ENCODE measurements at regions not wholly inside any gene's neighbourhood (a gene's known extent, or its start where the extent isn't known, plus 50 kb on each side); places are given as distances from the start of the nearest gene placed in this dataset.

DNA sequence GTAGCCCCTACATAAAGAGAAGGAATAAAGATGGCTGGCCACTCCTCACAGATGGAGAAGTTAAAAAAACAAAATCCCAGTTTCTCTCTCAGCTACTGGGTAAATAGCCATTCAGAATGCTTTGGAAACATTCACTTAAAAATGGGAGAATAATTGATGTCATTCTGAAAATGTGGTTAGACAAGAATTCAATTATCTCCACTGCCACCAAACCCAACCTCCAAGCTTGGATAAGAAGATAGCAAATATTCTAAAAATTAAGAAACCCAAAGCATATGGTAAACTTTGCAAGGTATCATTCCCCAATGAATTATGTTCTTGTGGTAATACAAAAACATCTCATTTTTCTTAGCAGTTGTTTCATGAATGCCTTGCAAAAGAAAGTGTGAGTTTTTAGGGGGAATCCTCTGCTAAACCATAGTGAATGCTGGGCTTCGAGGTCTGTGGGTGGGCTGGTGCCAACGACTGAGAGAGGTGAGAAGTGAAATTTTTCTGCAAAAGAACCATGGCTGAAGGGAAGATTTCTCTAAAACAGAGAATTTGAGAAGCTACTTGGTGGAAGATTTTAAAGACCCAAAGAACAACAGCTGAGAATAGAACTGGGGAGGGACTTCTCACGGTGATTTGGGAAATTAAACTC, 497.9 kb upstream of the JARID2 start:
- DNase-seq, result no peak

DNA sequence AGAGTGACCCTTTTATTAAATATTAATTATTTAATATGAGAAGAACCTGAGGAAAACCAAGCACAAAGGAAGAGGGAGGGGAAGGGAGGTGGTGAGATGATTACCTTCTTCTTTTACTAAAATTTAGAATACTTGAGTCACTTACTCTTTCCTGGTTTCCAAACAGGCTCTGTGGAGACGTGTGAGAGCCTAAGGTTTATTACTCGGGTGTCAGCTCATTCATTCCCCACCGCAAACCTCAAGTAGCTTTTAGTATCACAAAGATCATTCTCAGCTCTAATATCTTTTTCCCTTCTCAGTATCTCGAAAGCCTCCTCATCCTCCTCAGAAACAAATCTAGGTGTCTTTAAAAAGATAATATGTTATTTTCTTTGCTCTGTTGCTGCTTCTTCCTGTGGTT, 497.2 kb upstream of the JARID2 start:
- DNase-seq, result no peak

- no peak for DNase-seq
Observed at GRCh38 chr6:14750059-14750661, 495.7 kb upstream of the JARID2 start.

DNA sequence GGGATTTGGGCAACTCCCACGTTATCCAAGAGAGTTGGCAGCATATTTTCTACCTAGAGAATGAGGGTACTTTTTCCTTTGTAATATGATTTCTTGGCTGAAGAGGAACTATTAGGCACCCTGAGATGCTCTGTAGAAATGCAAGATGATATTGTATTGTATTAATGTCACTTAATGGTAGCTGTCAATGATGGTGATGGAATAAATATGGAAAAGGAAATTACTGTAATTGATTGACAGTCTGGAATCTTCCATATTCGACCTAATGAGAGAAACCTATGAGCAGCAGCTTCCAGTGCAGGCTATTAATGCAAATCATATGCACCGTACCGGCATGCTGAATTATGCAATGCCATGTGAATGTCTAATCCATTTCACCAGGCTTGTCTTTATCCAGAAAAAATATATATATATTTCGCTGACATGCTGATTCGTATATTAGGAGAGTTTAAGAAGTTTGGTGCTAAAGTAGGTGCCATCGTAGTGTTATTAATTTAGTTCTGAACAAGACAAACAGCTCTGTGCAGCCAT, 494.2 kb upstream of the JARID2 start:
- DNase-seq, result no peak

DNA sequence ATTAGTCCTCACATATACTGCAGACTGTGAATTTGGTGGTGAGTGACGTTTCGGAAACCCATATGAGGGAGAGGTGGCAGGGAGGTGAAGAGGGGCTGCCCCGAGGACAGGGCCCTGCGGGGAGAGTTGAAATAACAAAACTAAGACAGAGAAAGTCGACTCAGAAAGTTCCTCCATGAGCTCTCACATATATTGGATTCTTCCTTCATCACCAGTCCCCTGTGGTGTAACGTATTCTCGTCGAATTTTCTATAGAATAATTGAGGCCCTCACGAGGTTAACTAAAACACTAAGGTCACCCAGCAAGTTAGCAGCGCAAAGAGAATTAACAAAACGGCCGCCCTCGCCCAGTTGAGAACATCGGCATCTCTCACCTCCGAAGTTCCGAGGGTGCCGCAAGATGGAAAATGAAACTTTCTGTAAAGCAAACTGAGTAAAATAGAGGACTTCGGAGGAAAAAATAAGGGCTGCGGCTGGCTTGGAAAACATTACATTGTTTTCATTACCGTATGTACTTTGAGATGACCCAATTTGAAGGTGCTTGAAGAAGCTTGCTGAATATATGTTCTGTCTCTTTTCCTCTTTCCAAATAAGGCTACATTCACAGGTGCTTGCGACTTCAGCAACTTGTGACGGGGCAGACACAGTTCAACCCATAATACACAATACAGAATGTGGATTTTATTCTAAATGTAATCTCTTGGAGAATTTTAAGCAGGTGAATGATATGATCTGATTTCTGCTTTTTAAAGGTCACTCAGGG, 490.9 kb upstream of the JARID2 start:
- DNase-seq, result no peak

DNA sequence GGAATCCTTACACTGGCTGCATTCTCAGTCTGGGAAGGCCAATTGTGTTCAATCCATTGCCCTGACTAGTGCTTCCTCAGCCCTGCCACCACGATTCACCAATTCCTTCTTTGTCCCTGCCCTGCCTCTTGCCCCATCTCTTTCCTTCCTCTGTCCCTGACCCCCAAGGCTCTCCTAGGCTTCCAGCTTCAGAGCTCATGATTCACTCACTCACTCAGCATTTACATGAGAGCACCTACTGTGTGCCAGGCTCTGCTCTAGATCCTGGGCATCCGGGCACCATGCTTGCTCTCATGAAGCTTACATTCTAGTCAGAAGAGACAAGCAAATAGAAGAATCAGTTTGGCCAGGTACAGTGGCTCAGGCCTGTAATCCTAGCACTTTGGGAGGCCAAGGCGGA, 489.5 kb upstream of the JARID2 start:
- no peak for DNase-seq

- DNase-seq, result no peak
Observed at GRCh38 chr6:14757014-14757413, 488.9 kb upstream of the JARID2 start.

DNA sequence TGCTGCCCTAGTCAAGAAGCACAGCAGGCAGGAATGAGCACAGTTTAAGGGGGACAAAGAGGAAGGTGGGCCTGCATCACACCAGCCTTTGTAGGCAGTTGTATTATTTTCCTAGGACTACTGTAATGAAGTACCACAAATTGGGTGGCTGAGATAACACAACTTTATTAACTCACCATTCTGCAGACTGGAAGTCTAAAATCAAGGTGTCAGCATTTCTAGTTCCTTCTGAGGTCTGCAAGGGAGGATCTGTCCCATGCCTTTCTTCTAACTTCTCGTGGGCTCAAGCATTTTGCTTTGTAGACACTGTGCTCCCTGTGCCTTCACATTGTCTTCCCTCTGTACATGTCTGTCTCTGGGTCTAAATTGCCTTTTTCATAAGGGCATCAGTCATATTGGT, 488.5 kb upstream of the JARID2 start:
- DNase-seq, result no peak

DNA sequence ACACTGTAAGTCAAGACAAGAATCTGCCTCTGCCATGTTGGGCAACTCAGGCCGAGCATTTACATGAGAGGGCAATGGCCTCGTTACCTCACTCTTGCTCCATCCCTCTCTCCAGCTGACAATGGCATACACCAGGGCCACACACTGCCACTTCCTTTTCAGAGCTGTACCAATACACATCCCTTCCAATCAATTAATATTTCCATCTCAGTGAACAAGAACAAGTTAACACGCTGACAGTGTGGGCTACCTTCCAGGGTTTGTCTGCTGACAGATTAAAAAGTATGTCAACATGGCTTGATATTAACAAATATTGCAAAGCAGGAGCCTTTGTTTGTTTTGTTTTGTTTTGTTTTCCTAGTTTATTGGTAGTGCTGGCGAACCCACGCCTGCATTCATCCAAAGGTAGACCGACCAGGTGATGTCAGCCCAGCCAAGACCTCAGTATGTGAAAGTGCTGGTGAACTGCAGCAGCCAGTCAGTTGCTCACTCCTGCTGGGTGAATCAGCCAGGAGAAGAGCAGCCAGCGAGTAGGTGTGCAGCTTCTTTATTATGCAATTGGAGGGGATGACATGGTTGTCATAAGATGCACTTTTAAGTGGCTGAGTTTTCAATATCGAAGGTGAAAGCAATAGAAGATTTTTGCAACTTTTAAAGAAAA, 487.3 kb upstream of the JARID2 start:
- DNase-seq, result no peak

- no peak for DNase-seq
Observed at GRCh38 chr6:14759976-14760672, 485.7 kb upstream of the JARID2 start.

GRCh38 chr6:14762077-14762476, 483.8 kb upstream of the JARID2 start:
- no peak for DNase-seq

DNA sequence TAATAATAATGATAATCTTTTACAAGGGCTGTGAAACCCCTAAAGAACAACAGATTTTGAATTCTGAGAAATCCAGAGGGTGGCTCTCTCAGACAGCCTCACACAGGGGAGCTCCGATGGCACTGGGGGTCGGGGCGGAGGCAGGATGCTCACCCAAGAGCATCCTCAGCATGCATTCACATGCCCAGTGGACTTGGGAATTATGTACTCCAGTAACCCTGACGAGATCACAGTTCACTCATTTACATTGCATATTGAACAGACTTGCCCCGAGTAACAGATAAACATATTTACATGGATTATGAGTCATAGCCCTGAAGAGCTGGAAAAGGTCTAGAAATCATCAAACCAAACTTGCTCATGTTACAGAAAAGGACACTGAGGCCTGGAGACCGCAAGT, 482.7 kb upstream of the JARID2 start:
- DNase-seq, result no peak

DNA sequence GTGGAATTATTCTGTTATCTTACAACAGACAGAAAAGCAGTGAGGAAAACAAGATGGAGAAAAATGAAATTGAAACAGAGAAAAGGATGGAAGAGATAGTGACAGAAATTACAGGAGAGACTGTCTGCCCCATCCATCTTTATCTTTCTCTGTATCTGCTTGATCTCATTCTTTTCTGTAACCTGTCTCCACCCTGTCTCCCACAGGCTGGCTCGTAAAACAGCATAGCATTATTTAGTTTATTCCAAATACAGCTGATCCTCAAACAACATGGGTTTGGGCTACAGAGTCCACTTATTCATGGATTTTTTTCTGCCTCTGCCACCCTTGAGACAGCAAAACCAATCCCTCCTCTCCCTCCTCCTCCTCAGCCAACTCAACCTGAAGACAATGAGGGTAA, 482.3 kb upstream of the JARID2 start:
- no peak for DNase-seq

- no peak for DNase-seq
Observed at GRCh38 chr6:14765106-14765505, 480.8 kb upstream of the JARID2 start.

GRCh38 chr6:14765721-14766390, 480.0 kb upstream of the JARID2 start:
- DNase-seq, result no peak

- DNase-seq, result no peak
Observed at GRCh38 chr6:14766391-14766994, 479.4 kb upstream of the JARID2 start.

GRCh38 chr6:14767226-14767625, 478.6 kb upstream of the JARID2 start:
- DNase-seq, result no peak

DNA sequence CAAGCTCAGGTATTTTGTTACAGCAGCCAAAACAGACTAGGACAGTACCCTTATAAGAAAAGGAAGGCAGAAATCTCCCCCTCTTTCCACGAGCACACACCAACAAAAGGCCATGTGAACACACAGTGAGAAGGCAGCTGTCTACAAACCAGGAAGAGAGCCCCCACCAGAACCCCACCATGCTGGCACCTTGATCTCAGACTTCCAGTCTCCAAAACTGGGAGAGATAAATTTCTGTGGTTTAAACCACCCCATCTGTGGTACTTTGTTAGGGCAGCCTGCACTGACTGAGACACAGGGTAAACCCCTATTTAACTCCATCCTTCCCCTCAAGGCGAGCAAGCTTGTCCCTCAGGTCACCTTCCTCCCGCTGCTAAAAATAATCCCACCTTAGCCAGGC, 475.8 kb upstream of the JARID2 start:
- no peak for DNase-seq

DNA sequence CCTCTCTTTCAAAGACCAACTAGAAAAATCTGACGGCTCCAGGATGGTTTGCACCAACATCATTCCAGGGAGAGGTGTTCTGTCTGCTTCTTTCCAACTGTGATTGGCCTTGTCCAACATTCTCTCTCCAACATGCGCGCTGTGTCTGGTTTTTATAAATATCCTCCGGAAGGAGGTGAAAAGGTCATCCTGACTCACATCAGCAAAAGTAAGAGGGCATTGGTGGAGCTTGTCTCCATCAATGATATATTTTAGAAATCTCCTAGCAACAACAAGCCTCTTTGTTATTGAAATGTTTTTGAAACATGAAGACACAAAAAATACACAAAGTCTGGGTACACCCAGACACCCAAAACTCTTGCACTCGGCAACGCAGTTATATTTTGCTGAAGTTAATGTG, 475.3 kb upstream of the JARID2 start:
- DNase-seq, result no peak

DNA sequence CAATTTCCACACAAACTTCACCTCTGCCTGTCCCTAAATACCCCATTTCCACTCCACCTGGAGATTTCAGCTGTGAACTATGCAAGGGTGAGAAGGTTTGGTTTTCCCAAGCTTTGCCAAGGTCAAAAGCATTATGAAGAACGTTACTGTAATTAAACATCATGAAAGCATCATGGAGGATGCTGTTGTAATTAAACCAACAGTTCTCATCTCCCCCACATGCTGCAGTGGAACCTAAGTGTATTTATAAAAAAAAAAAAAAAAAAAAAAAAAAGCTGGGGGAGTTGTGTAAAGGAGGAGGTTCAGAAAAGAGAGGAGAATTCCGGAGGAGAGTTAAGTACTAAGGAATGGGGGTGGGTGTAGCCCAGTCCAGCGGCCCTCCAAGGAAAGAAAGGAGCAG, 474.9 kb upstream of the JARID2 start:
- no peak for DNase-seq

GRCh38 chr6:14772188-14772587, 473.7 kb upstream of the JARID2 start:
- DNase-seq, result no peak

DNA sequence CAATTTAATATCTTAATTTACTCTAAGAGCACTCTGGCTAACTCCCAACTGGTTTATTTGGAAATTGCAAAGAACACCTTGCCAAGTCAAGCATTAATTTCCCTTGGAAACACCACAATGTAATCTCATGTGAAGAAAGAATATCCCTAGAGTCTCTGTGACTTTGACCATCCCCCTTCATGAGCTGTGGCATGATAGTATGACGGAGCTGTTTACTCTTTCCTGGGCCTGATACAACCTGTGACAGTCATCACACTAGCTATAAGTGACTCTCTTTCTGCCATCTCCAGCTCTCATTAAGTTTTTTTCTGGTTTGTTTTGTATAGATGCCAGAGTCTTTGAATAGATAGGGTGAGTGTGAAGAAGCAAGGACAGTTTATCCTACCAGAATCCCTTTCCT, 470.3 kb upstream of the JARID2 start:
- no peak for DNase-seq

All from SW 1271 (cell line).